Fibroblast of villous mesenchyme (primary cell): ENCODE measurements at regions not wholly inside any gene's neighbourhood (a gene's known extent, or its start where the extent isn't known, plus 50 kb on each side); places are given as distances from the start of the nearest gene placed in this dataset.

Experiments used
- DNase-seq: peaks from one replicate; pipeline ENCODE4 v3.0.0-alpha.2; 2010; ENCODE audit warnings: low read depth
- H3K4me3 ChIP-seq: 2 replicates; pipeline ENCODE4 v1.5.1; 2011; ENCODE audit warnings: low read depth, mild to moderate bottlenecking, low read length
- CTCF ChIP-seq: IDR thresholded peaks from 2 replicates; pipeline ENCODE4 v1.5.1; 2012; ENCODE audit warnings: low read depth, mild to moderate bottlenecking, low read length; ENCODE audit not compliant: insufficient read depth

DNA sequence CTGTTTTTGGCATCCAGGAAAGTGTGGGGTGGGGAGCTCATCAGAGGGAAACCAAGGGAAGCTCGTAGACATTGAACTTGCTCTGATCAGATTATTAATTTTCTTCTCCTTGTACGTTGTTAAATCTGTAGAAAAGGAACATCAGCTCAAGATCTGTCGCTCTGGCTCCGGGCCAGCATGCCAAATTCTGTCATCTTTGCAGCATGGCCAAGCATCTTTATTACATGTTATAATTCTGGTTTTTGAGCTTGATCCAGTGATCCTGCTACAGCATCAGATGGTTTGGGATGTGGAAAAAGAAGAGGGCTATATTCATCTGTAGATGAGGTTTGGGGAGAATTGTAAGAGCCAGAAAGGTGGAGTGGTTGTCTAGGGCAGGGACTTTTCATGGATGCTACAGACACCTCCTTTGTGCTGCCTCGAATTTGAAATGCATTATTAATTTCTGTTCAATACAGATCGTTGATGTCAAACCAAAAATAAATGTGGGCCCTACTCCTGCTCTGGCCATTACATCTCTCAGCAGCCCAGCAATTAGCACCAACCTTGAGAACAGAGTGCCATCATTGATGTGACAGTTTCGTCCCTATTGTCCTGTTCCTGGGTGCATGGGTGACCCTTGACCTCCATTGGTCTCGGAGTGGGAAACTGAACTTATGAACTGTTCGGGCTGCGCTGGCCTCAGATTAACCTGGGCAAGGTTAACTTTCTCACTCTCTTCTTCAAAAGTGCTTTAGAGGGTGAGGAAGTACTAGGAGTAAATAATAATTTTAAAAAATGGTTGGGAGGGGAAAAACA, 250.8 kb downstream of the SOX4 start:
- no peak overlapping the region for H3K4me3 ChIP-seq
- TF ChIP-seq CTCF, result no peak
- DNase-seq, result no peak

- TF ChIP-seq CTCF, result no peak
- DNase-seq, result no peak
- no peak overlapping the region for H3K4me3 ChIP-seq
These were observed 251.5 kb downstream of the SOX4 start for GRCh38 chr6:21845018-21845417.

- TF ChIP-seq CTCF, result no peak
- H3K4me3 ChIP-seq, result no peak overlapping the region
- DNase-seq, result no peak
These were observed 252.0 kb downstream of the SOX4 start for GRCh38 chr6:21845439-21846140.

- no peak for DNase-seq
- no peak overlapping the region for H3K4me3 ChIP-seq
- no peak for TF ChIP-seq CTCF
These were observed 253.2 kb downstream of the SOX4 start for GRCh38 chr6:21846541-21847451.

DNA sequence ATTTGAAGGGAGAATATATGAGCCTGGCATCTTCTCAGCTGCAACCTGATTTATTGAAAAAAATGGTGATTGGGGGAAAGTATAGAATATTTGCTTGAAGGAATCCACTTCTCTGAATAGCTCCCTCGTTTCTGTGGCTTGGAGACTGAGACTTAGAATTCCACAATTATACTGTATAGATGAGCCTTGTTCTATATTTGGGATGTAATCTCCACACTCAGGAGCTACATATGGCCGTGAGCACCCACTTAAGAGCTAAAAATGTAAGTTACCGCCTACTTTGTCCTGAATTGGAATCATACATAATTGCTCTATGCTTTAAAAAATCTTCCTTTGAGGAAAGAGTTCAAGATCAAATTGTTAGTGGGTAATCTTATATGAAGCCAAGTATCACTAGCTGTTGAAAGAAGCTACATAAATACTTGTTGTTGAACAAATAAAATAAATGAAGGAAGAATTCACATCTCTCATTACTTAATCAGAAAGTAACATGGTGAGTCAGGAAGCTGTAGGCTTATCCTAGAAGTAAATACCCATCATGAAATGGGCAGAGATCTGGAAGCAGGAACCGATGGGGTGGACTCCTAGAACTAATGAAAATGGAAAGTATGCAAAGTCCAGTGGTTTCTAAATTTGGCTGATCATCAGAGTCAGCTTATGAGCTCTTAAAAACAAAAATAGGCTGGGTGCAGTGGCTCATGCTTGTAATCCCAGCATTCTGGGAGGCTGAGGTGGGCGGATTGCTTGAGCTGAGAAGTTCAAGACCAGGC, 254.3 kb downstream of the SOX4 start:
- no peak for DNase-seq
- H3K4me3 ChIP-seq, result no peak overlapping the region
- TF ChIP-seq CTCF, result no peak

DNA sequence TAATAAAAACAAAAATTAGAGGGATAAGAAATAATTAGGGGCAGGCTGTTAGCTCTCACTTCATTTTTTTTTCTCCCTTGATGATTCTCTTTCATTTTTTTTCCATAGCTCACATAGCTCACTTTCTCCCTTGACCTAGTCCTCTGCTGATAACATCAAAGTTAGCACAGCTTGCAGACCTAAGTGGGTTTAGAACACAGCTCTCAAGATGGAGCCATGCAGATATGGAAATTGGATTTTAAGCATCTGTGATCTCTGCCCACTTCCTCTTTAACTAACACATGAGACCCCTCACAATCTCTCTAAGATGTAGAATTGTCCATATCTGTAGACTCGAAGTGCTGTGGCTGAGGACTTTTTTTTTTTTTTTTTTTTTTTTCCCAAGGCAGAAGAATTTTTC, 257.1 kb downstream of the SOX4 start:
- no peak for DNase-seq
- TF ChIP-seq CTCF, result no peak
- H3K4me3 ChIP-seq, result no peak overlapping the region
